HL-60 (cell line): ENCODE measurements at regions not wholly inside any gene's neighbourhood (a gene's known extent, or its start where the extent isn't known, plus 50 kb on each side); places are given as distances from the start of the nearest gene placed in this dataset.

Experiments
- POLR2AphosphoS5 ChIP-seq: IDR thresholded peaks from 2 replicates; pipeline ENCODE4 v1.6.1; 2012; ENCODE audit warnings: low read depth
- SPI1 ChIP-seq: IDR thresholded peaks from 2 replicates; pipeline ENCODE4 v1.6.1; 2012; ENCODE audit warnings: low read depth, mild to moderate bottlenecking, borderline replicate concordance
- TF ChIP-seq, protein P1 (sequence below): IDR thresholded peaks from one replicate; pipeline ENCODE4 v1.5.1; 2011; ENCODE audit warnings: low read length, control low read depth, inconsistent platforms; ENCODE audit not compliant: insufficient read depth
- TF ChIP-seq, protein P2 (sequence below): IDR thresholded peaks from 2 replicates; pipeline ENCODE4 v1.6.1; 2012; ENCODE audit warnings: low read depth; ENCODE audit not compliant: insufficient replicate concordance

DNA sequence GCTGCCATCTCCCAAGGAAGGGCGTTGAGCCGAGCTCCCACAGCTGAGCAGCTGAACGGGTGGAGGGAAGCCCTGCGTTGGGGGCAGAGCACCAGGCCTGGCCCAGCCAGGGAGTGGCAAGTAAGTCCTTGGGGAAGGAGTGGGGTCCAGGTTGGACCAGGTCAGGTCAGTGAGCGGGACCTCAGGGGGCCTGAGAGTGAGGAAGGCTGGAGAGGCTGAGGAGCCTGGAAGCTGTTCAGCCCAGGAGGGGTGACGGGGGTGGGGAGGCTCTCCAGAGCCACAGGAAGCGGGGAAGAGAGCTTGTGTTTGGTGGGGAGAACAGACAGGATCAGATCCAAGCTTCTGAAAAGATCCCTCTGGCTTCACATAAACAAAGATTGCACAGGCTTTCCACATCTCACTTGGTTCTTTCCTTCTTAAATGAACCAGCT, 55.4 kb upstream of the ATP12A start:
- TF ChIP-seq, protein P1, sequence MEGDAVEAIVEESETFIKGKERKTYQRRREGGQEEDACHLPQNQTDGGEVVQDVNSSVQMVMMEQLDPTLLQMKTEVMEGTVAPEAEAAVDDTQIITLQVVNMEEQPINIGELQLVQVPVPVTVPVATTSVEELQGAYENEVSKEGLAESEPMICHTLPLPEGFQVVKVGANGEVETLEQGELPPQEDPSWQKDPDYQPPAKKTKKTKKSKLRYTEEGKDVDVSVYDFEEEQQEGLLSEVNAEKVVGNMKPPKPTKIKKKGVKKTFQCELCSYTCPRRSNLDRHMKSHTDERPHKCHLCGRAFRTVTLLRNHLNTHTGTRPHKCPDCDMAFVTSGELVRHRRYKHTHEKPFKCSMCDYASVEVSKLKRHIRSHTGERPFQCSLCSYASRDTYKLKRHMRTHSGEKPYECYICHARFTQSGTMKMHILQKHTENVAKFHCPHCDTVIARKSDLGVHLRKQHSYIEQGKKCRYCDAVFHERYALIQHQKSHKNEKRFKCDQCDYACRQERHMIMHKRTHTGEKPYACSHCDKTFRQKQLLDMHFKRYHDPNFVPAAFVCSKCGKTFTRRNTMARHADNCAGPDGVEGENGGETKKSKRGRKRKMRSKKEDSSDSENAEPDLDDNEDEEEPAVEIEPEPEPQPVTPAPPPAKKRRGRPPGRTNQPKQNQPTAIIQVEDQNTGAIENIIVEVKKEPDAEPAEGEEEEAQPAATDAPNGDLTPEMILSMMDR = no peak
- TF ChIP-seq, protein P2, sequence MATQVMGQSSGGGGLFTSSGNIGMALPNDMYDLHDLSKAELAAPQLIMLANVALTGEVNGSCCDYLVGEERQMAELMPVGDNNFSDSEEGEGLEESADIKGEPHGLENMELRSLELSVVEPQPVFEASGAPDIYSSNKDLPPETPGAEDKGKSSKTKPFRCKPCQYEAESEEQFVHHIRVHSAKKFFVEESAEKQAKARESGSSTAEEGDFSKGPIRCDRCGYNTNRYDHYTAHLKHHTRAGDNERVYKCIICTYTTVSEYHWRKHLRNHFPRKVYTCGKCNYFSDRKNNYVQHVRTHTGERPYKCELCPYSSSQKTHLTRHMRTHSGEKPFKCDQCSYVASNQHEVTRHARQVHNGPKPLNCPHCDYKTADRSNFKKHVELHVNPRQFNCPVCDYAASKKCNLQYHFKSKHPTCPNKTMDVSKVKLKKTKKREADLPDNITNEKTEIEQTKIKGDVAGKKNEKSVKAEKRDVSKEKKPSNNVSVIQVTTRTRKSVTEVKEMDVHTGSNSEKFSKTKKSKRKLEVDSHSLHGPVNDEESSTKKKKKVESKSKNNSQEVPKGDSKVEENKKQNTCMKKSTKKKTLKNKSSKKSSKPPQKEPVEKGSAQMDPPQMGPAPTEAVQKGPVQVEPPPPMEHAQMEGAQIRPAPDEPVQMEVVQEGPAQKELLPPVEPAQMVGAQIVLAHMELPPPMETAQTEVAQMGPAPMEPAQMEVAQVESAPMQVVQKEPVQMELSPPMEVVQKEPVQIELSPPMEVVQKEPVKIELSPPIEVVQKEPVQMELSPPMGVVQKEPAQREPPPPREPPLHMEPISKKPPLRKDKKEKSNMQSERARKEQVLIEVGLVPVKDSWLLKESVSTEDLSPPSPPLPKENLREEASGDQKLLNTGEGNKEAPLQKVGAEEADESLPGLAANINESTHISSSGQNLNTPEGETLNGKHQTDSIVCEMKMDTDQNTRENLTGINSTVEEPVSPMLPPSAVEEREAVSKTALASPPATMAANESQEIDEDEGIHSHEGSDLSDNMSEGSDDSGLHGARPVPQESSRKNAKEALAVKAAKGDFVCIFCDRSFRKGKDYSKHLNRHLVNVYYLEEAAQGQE = no peak
- TF ChIP-seq POLR2AphosphoS5 (no peak), SPI1 (no peak)
